ENCODE measurements at regions not wholly inside any gene's neighbourhood (a gene's known extent, or its start where the extent isn't known, plus 50 kb on each side); places are given as distances from the start of the nearest gene placed in this dataset.

- TF ChIP-seq CTCF (IDR thresholded peaks at IDR 0.05): no peak
- TF ChIP-seq POLR2A (IDR thresholded peaks at IDR 0.05): no peak
- no peak for TF ChIP-seq EP300 (IDR thresholded peaks at IDR 0.05)
These were observed 59.6 kb upstream of the NCOR2 start for GRCh38 chr12:124626971-124627411.

Data from gastroesophageal sphincter (tissue), 3 donors.